Heart right ventricle (tissue), 16 donors: ENCODE measurements at regions not wholly inside any gene's neighbourhood (a gene's known extent, or its start where the extent isn't known, plus 50 kb on each side); places are given as distances from the start of the nearest gene placed in this dataset.

Source experiments
- ATAC-seq, 8 donors: fragments of 200-7000 bp; cut with Tn5 transposase; one replicate each; pipeline ENCODE4 v1.9.1; 2020; ENCODE audit warnings: mild to moderate bottlenecking in 8 of 8, moderate library complexity in 8 of 8, moderate number of reproducible peaks in 1 of 8
- DNase-seq, 2 donors: peaks; one replicate each; pipeline ENCODE4 v3.0.0-alpha.2; 2020
- H3K27ac ChIP-seq, 10 donors: fragments of 200-600 bp; sonication (generic) in 2 of 10; one replicate each; pipeline versions ENCODE4 v1.5.0 to v1.8.0; 2020 to 2022; ENCODE audit warnings: mild to moderate bottlenecking in 3 of 10
- H3K27me3 ChIP-seq, 7 donors: fragments of 200-600 bp; one replicate each; pipeline ENCODE4 v1.8.0; 2021 to 2022; ENCODE audit warnings: mild to moderate bottlenecking in 2 of 7
- H3K36me3 ChIP-seq, 9 donors: fragments of 200-600 bp; sonication (generic) in 1 of 9; one replicate each; pipeline versions ENCODE4 v1.5.0 to v1.8.0; 2020 to 2022; ENCODE audit warnings: mild to moderate bottlenecking in 2 of 9
- H3K4me1 ChIP-seq, 9 donors: fragments of 200-600 bp; sonication (generic) in 1 of 9; one replicate each; pipeline versions ENCODE4 v1.5.0 to v1.8.0; 2020 to 2022; ENCODE audit warnings: mild to moderate bottlenecking in 4 of 9
- H3K4me3 ChIP-seq, 10 donors: fragments of 200-600 bp; sonication (generic) in 2 of 10; one replicate each; pipeline versions ENCODE4 v1.5.0 to v1.8.0; 2020 to 2022; ENCODE audit warnings: mild to moderate bottlenecking in 7 of 10, moderate library complexity in 2 of 10
- H3K9me3 ChIP-seq, 11 donors: fragments of 200-600 bp in 10 of 11; sonication (generic) in 2 of 11; one replicate each; pipeline versions ENCODE4 v1.5.0 to v1.8.0; 2013 to 2022; ENCODE audit warnings: mild to moderate bottlenecking in 2 of 11, control low read depth in 1 of 11, moderate library complexity in 1 of 11
- CTCF ChIP-seq, 9 donors: fragments of 200-600 bp; sonication (generic) in 2 of 9; IDR thresholded peaks; one replicate each; pipeline versions ENCODE4 v1.5.0 to v1.8.0; 2021 to 2022; ENCODE audit warnings: antibody characterized with exemption in 9 of 9, mild to moderate bottlenecking in 5 of 9, moderate library complexity in 1 of 9
- WGBS, 2 donors: extraction: QIAGEN DNeasy Blood & Tissue Kit; methylation state at CpG; one replicate each; pipeline ENCODE4 v1.1.7; 2013; ENCODE audit warnings: inconsistent platforms in 1 of 2; 5-methylcytosine and 5-hydroxymethylcytosine counted together
- intact Hi-C, 10 donors: fragments of 100-400 bp; cut with DNase I; formaldehyde crosslinking; loops; one replicate each; pipeline versions ENCODE4 v1.11.1 to v1.14.2; 2022
- donor health status: Arrhythmogenic right ventricular cardiomyopathy.
- donor health status: ischemic (EF 13 %, LVEDD 7.1; RV severe dilation, severe dysfunction).
- donor health status: healthy with polysubstance abuse.
- donor health status: DM: no; HTN: yes; CAD: no.
- donor health status: DM: no; HTN: no; CAD: no.
- donor health status: ischemic (EF 25% LVEDD 6.9; RV normal size, moderate dysfunction).
- donor health status: ischemic (EF 25% LVEDD 5.7; RV mildly dilated, moderate dysfunction).
- donor health status: healthy.
- donor health status: DM: yes; HTN: yes; CAD: no.
- donor health status: Ischemic cardiomyopathy.
- donor health status: ischemic (EF 35%, LVEDD 5.7; RV mildly dilated, moderate dysfunction).
- donor health status: nonischemic (EF 11% LVEDD 7.7; RV severe dilation, severe dysfunction).
- donor health status: DM: yes; HTN: yes; CAD: no.
- donor health status: PGD.
- donor health status: ischemic (EF 29% LVEDD 5.4; RV normal size, mild dysfunction).
- donor health status: nonischemic (EF 23%, LVEDD 6.1; RV moderate dilation, normal function).

GRCh38 chr18:29982218-29982617 lies 1060.3 kb downstream of the DSC3 start:
- intact Hi-C loops, result no loop called here
- TF ChIP-seq CTCF (IDR thresholded peaks at IDR 0.05), result no peak
- DNase-seq, result no peak
- WGBS, 2 donors, result 64 to 82% methylated on average over 1 of the region's 1 CpG
- Histone ChIP-seq H3K27ac (no peak overlapping the region), H3K9me3 (peaks cover 0 to 25% (median 0%) of the 10 kb centered on the region in 11 donors), H3K36me3 (no peaks in the 10 kb centered on the region), H3K27me3 (no peaks in the 10 kb centered on the region), H3K4me1 (no peaks in the 10 kb centered on the region), H3K4me3 (no peak overlapping the region)
- no peak for ATAC-seq

- Histone ChIP-seq H3K27ac (no peak overlapping the region), H3K27me3 (no peaks in the 10 kb centered on the region), H3K4me1 (no peaks in the 10 kb centered on the region), H3K9me3 (peaks cover 0 to 6% (median 0%) of the 10 kb centered on the region in 11 donors), H3K36me3 (no peaks in the 10 kb centered on the region), H3K4me3 (no peak overlapping the region)
- intact Hi-C loops, result no loop called here
- no peak for TF ChIP-seq CTCF (IDR thresholded peaks at IDR 0.05)
- 87 to 95% methylated on average over 1 of the region's 1 CpG for WGBS, 2 donors
- DNase-seq, result no peak
- no peak for ATAC-seq
Observed at GRCh38 chr18:29979881-29980280, 1062.7 kb downstream of the DSC3 start.

GRCh38 chr18:29969876-29970275 lies 1072.7 kb downstream of the DSC3 start:
- Histone ChIP-seq H3K4me3 (no peak overlapping the region), H3K9me3 (no peaks in the 10 kb centered on the region), H3K27ac (no peak overlapping the region), H3K27me3 (no peaks in the 10 kb centered on the region), H3K36me3 (no peaks in the 10 kb centered on the region), H3K4me1 (no peaks in the 10 kb centered on the region)
- no peak for DNase-seq
- ATAC-seq, result no peak
- TF ChIP-seq CTCF (IDR thresholded peaks at IDR 0.05), result no peak
- intact Hi-C loops, result no loop called here

GRCh38 chr18:29962579-29962978 lies 1080.0 kb downstream of the DSC3 start:
- intact Hi-C loops, result no loop called here
- WGBS, 2 donors, result 53% methylated on average over 3 of the region's 3 CpGs
- no peak for TF ChIP-seq CTCF (IDR thresholded peaks at IDR 0.05)
- ATAC-seq (no peak), DNase-seq (no peak)
- Histone ChIP-seq H3K27me3 (no peaks in the 10 kb centered on the region), H3K36me3 (no peaks in the 10 kb centered on the region), H3K4me3 (no peak overlapping the region), H3K4me1 (no peaks in the 10 kb centered on the region), H3K27ac (no peak overlapping the region), H3K9me3 (no peaks in the 10 kb centered on the region)

GRCh38 chr18:29960539-29960938 lies 1082.0 kb downstream of the DSC3 start:
- no peak for ATAC-seq
- no peaks in the 10 kb centered on the region for H3K27me3 ChIP-seq
- no peak for TF ChIP-seq CTCF (IDR thresholded peaks at IDR 0.05)
- no peaks in the 10 kb centered on the region for H3K4me1 ChIP-seq
- no peaks in the 10 kb centered on the region for H3K9me3 ChIP-seq
- no peak overlapping the region for H3K4me3 ChIP-seq
- H3K27ac ChIP-seq, result no peak overlapping the region
- DNase-seq, result no peak
- H3K36me3 ChIP-seq, result no peaks in the 10 kb centered on the region
- intact Hi-C loops, result no loop called here
